Osteoblast (primary cell): ENCODE measurements at regions not wholly inside any gene's neighbourhood (a gene's known extent, or its start where the extent isn't known, plus 50 kb on each side); places are given as distances from the start of the nearest gene placed in this dataset.

Source experiments
- DNase-seq: peaks from one replicate; pipeline ENCODE4 v3.0.0; 2011; ENCODE audit warnings: low spot score, mixed read lengths; ENCODE audit not compliant: insufficient read length; ENCODE audit errors: missing footprints
- H2AFZ ChIP-seq: 2 replicates; pipeline ENCODE4 v1.6.0; 2011; ENCODE audit warnings: mild to moderate bottlenecking, low read length
- H3K27ac ChIP-seq: 2 replicates; pipeline ENCODE4 v1.5.1; 2011; ENCODE audit warnings: mild to moderate bottlenecking, low read depth, low read length, moderate library complexity
- H3K27me3 ChIP-seq: 2 replicates; pipeline ENCODE4 v1.6.0; 2012; ENCODE audit warnings: mild to moderate bottlenecking, control low read depth, inconsistent platforms, low read length, moderate library complexity; ENCODE audit not compliant: insufficient read depth
- H3K36me3 ChIP-seq: 2 replicates; pipeline ENCODE4 v1.5.1; 2011; ENCODE audit warnings: mild to moderate bottlenecking, low read length, control low read depth, moderate library complexity; ENCODE audit not compliant: insufficient read depth
- H3K4me1 ChIP-seq: 2 replicates; pipeline ENCODE4 v1.5.1; 2011; ENCODE audit warnings: mild to moderate bottlenecking, low read length, control low read depth, moderate library complexity; ENCODE audit not compliant: insufficient read depth
- H3K4me2 ChIP-seq: 2 replicates; pipeline ENCODE4 v1.6.0; 2011; ENCODE audit warnings: mild to moderate bottlenecking, low read length; ENCODE audit not compliant: insufficient read depth
- H3K4me3 ChIP-seq: fragments of 200-600 bp; sonication (generic); 3 replicates; pipeline ENCODE4 v1.5.1; 2012; ENCODE audit warnings: mild to moderate bottlenecking, low read length, inconsistent platforms; ENCODE audit not compliant: insufficient read depth
- H3K79me2 ChIP-seq: 2 replicates; pipeline ENCODE4 v1.6.0; 2012; ENCODE audit warnings: mild to moderate bottlenecking, low read length, control low read depth, inconsistent platforms; ENCODE audit not compliant: insufficient read depth
- H3K9me3 ChIP-seq: 2 replicates; pipeline ENCODE4 v1.5.1; 2011; ENCODE audit warnings: low read depth, low read length, control low read depth
- H4K20me1 ChIP-seq: 2 replicates; pipeline ENCODE4 v1.6.0; 2012; ENCODE audit warnings: mild to moderate bottlenecking, low read length, control low read depth; ENCODE audit not compliant: insufficient read depth
- TF ChIP-seq, protein P1 (sequence below): IDR thresholded peaks from 2 replicates; pipeline ENCODE4 v1.5.1; 2011; ENCODE audit warnings: mild to moderate bottlenecking, low read depth, low read length, moderate library complexity; ENCODE audit errors: extremely low read depth

DNA sequence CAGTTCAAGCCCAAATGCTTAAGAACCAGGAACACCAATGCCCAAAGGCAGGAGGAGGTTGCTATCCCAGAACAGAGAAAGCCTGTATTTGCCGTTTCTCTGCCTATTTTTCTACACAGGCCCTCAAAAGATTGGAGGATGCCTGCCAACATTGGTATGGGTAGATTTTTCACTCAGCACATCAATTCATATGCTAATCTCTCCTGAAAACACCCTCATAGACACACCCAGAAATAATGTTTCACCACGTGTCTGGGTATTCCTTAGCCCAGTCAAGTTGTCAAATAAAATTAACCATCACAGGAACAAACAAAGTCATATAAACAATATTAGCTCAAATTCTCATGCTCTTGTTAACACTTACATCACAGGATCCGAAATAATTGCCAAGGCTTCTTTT is 121.9 kb downstream of the RGS21 start:
- Histone ChIP-seq H3K79me2 (no peaks in the 10 kb centered on the region), H3K27me3 (no peaks in the 10 kb centered on the region), H3K4me3 (no peak overlapping the region), H3K4me1 (peaks cover 17% of the 10 kb centered on the region), H4K20me1 (no peaks in the 10 kb centered on the region), H3K4me2 (no peak overlapping the region), H3K27ac (no peak overlapping the region), H3K36me3 (no peaks in the 10 kb centered on the region), H2AFZ (peak overlapping the region; percentile 23), H3K9me3 (no peaks in the 10 kb centered on the region)
- peak; percentile 11 for DNase-seq
- TF ChIP-seq, protein P1, sequence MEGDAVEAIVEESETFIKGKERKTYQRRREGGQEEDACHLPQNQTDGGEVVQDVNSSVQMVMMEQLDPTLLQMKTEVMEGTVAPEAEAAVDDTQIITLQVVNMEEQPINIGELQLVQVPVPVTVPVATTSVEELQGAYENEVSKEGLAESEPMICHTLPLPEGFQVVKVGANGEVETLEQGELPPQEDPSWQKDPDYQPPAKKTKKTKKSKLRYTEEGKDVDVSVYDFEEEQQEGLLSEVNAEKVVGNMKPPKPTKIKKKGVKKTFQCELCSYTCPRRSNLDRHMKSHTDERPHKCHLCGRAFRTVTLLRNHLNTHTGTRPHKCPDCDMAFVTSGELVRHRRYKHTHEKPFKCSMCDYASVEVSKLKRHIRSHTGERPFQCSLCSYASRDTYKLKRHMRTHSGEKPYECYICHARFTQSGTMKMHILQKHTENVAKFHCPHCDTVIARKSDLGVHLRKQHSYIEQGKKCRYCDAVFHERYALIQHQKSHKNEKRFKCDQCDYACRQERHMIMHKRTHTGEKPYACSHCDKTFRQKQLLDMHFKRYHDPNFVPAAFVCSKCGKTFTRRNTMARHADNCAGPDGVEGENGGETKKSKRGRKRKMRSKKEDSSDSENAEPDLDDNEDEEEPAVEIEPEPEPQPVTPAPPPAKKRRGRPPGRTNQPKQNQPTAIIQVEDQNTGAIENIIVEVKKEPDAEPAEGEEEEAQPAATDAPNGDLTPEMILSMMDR: no peak

DNA sequence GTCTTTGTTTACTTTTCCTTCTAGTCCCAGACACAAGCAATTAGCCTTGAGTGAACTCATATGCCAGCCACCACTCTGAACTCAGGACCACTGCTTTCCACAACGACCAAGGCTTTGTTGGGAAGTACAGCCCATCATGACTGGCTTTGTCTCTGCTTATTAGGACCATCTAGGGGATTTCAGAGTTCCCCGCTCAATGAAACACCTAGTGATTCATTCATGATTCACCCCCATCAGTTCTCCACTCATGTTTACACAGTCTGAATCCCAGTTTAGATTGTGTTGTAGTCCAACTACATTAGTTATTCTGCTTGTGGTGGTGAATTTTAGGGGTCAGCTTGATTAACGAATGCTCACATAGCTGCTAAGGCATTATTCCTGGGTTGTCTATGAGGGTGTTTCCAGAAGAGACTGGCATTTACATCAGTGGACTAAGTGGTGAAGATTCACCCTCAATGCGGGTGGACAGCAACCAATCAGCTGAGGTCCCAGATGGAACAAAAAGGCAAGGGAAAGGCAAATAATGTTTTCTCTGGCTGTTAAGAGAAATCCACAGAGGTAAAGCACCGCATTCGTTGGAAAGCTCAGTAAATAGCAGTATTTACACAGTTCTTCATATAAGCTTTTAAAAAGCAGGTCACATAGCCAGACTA is 122.7 kb downstream of the RGS21 start:
- TF ChIP-seq, protein P1: no peak
- H3K4me1 ChIP-seq: peaks cover 19% of the 10 kb centered on the region
- H3K36me3 ChIP-seq: no peaks in the 10 kb centered on the region
- no peaks in the 10 kb centered on the region for H4K20me1 ChIP-seq
- peak overlapping the region; percentile 59 for H3K4me2 ChIP-seq
- H2AFZ ChIP-seq: peak overlapping the region; percentile 68
- H3K79me2 ChIP-seq: no peaks in the 10 kb centered on the region
- peak overlapping the region; percentile 60 for H3K27ac ChIP-seq
- H3K4me3 ChIP-seq: no peak overlapping the region
- peak; percentile 78 for DNase-seq
- H3K27me3 ChIP-seq: no peaks in the 10 kb centered on the region
- no peaks in the 10 kb centered on the region for H3K9me3 ChIP-seq

GRCh38 chr1:192441492-192441891 is 124.7 kb downstream of the RGS21 start:
- H3K4me3 ChIP-seq: no peak overlapping the region
- no peaks in the 10 kb centered on the region for H3K79me2 ChIP-seq
- H3K36me3 ChIP-seq: no peaks in the 10 kb centered on the region
- no peaks in the 10 kb centered on the region for H4K20me1 ChIP-seq
- H3K27me3 ChIP-seq: no peaks in the 10 kb centered on the region
- no peak overlapping the region for H3K4me2 ChIP-seq
- peaks cover 21% of the 10 kb centered on the region for H3K4me1 ChIP-seq
- TF ChIP-seq, protein P1: no peak
- no peak overlapping the region for H2AFZ ChIP-seq
- no peaks in the 10 kb centered on the region for H3K9me3 ChIP-seq
- no peak overlapping the region for H3K27ac ChIP-seq
- DNase-seq: no peak

DNA sequence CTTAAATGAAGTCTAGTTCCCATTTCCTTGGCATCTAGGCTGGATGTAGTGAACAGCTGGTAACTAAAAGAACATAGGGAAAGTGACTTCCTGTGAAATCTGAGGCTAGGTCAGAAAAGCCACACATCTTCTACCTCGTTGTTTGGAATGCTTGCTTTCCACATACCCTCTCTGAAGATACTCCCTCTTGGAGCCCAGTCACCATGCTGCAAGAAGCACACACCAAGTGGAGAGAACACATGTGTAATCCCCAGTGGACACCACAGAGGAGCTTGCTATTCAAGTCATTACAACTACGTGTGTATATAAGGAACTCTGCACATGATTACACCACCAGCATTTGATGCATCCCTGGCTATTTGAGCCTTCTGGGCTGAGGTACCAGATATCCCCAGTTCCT is 125.9 kb downstream of the RGS21 start:
- Histone ChIP-seq H3K36me3 (no peaks in the 10 kb centered on the region), H3K4me1 (peaks cover 21% of the 10 kb centered on the region), H4K20me1 (no peaks in the 10 kb centered on the region), H3K27ac (no peak overlapping the region), H3K9me3 (no peaks in the 10 kb centered on the region), H3K79me2 (no peaks in the 10 kb centered on the region), H3K27me3 (no peaks in the 10 kb centered on the region), H3K4me3 (no peak overlapping the region), H3K4me2 (no peak overlapping the region), H2AFZ (peak overlapping the region; percentile 44)
- TF ChIP-seq, protein P1: no peak
- DNase-seq: no peak
